HFF-Myc (cell line): ENCODE measurements at regions not wholly inside any gene's neighbourhood (a gene's known extent, or its start where the extent isn't known, plus 50 kb on each side); places are given as distances from the start of the nearest gene placed in this dataset.
"Not testable (repeated sequence)": the region's sequence is repeated elsewhere in the genome, so short reads cannot be mapped to it uniquely, and the experiment has no call there.

Source experiments
- DNase-seq: peaks from one replicate; pipeline ENCODE4 v3.0.0-alpha.2; 2011; ENCODE audit warnings: low read depth; ENCODE audit errors: extremely low read depth
- H3K4me3 ChIP-seq: replicated peaks from 2 replicates; pipeline ENCODE4 v1.5.1; 2011; ENCODE audit warnings: low read depth, mild to moderate bottlenecking, control low read depth, low read length
- TF ChIP-seq, protein P1 (sequence below): IDR thresholded peaks from 2 replicates; pipeline ENCODE4 v1.5.1; 2012; ENCODE audit warnings: mild to moderate bottlenecking, low read depth, low read length, control low read depth; ENCODE audit errors: missing control alignments

DNA sequence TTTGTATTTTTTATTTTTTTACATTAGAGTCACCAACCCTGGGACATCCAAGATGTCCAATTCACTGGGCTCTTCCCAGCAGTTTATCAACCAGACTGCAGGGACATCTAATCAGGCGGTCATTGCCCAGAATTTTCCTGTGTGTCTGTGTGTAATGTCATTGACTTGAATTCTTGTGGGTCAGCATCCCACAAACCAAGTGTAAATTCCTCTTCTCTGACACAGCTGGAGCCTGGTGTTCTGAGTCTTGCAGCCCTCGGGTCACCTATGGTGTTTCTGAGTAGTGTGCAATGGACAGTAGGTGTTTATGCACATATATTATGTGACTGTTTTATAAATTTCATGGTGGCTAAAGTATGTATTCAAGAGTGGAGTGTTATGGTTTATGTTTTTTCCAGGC lies 815.7 kb downstream of the SEMA5A start:
- DNase-seq: no peak
- no peak overlapping the region for H3K4me3 ChIP-seq
- TF ChIP-seq, protein P1, sequence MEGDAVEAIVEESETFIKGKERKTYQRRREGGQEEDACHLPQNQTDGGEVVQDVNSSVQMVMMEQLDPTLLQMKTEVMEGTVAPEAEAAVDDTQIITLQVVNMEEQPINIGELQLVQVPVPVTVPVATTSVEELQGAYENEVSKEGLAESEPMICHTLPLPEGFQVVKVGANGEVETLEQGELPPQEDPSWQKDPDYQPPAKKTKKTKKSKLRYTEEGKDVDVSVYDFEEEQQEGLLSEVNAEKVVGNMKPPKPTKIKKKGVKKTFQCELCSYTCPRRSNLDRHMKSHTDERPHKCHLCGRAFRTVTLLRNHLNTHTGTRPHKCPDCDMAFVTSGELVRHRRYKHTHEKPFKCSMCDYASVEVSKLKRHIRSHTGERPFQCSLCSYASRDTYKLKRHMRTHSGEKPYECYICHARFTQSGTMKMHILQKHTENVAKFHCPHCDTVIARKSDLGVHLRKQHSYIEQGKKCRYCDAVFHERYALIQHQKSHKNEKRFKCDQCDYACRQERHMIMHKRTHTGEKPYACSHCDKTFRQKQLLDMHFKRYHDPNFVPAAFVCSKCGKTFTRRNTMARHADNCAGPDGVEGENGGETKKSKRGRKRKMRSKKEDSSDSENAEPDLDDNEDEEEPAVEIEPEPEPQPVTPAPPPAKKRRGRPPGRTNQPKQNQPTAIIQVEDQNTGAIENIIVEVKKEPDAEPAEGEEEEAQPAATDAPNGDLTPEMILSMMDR: no peak

DNA sequence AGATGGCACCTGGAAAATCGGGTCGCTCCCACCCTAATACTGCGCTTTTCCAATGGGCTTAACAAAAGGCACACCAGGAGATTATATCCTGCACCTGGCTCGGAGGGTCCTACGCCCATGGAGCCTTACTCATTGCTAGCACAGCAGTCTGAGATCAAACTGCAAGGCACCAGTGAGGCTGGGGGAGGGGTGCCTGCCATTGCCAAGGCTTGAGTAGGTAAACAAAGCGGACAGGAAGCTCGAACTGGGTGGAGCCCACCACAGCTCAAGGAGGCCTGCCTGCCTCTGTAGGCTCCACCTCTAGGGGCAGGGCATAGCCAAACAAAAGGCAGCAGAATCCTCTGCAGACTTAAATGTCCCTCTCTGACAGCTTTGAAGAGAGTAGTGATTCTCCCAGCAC lies 814.8 kb downstream of the SEMA5A start:
- not testable (repeated sequence) for DNase-seq, H3K4me3 ChIP-seq

DNA sequence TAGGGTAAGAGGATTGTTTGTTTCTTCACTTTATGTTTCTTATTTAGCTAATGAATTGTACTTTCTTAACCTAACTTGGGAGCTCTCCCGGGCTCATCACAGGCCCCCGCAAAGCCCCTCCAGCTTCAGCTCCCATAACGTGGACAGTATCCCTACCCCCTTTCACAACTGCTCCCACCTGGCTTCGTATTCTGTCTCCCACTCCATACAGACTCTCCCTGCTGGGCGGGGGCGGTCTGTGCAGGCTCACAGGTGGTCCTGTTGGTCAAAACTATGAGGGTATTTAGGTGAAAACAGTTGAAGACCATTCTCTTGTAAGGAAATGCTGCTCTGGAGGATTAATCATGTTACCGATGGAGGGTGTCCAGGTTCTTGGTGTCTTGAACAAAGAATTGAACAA lies 805.3 kb downstream of the SEMA5A start:
- no peak overlapping the region for H3K4me3 ChIP-seq
- TF ChIP-seq, protein P1: no peak
- DNase-seq: no peak

DNA sequence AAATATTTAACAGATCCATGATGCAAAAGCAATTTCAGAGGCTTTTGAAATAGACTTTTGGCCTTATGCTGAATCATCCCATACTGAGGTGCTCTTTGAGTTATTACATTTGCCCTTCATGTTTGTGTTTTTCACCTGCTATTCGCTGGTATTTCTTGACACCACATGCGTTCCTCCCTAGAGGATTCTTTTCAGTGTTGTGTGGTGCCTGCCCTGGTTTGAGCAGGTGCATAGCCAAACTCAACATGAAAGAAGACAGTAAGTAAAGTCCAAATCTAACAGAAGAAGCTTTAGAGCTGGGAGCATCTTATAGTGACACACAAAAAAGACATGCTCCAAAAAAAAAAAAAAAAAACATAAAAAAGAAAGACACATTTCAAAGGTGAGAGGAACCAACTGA lies 796.3 kb downstream of the SEMA5A start:
- TF ChIP-seq, protein P1: no peak
- DNase-seq: no peak
- no peak overlapping the region for H3K4me3 ChIP-seq

DNA sequence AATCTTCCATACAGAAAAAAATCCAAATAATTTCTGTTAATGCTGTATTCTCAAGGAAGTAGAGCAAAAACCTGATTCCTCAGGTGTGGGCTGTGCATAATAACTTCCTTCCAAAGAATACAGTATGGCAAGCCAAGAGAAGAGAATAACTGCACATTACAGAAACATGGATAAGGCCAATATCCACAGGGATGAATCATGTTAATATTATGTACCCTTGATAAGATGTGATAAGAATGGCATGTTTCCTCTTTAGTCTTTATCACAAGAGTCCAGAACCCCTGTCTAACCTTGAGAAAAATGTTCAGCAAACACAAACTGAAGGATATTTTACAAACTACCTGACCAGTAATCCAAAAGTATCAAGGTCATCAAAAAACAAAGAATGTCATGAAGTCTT lies 795.8 kb downstream of the SEMA5A start:
- TF ChIP-seq, protein P1: no peak
- no peak for DNase-seq
- H3K4me3 ChIP-seq: no peak overlapping the region

DNA sequence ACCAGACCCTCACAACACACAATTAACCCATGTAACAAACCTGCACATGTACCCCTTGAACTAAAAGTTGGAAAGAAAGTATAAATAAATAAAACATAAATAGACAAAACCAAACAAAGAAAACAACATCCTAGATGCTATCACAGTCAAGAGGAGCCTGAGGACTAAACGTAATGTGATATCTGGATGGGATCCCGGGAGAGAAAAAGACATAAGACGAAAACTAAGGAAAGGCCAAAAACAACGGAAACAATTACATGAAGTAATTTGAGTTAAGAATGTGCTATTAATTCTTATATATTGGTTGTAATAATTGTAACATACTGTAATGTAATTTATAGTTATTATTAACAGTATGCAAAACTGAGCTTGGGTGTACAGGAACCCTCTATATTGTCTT lies 793.9 kb downstream of the SEMA5A start:
- TF ChIP-seq, protein P1: no peak
- no peak for DNase-seq
- H3K4me3 ChIP-seq: no peak overlapping the region

DNA sequence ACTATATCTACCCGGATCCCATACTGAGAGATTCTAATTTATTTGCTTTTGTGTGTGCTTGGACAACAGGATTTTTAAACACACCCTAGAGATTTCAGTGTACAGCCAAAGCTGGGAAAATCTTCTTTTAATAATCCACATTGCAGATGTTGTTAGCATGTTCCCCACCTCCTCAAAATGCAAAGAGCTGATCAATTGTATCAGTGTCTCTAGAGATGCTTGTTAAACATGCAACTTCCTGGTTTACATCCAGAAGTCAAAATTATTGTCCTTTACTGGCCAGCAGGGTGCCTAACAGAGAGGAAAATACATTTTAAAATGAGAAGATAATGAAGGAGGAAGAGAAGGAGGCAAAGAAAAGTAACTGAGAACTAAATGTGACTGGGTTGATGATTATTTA lies 793.3 kb downstream of the SEMA5A start:
- TF ChIP-seq, protein P1: no peak
- no peak overlapping the region for H3K4me3 ChIP-seq
- no peak for DNase-seq
